Karpas-422 (cell line): ENCODE measurements at regions not wholly inside any gene's neighbourhood (a gene's known extent, or its start where the extent isn't known, plus 50 kb on each side); places are given as distances from the start of the nearest gene placed in this dataset.

ENCODE experiments used
- DNase-seq: peaks from one replicate; pipeline ENCODE4 v3.0.0-alpha.2; 2015
- H2AFZ ChIP-seq: fragments of 200-600 bp; sonication (generic); 2 replicates; pipeline ENCODE4 v1.6.1; 2014; ENCODE audit warnings: antibody characterized with exemption, low read length, mixed read lengths
- H3K27ac ChIP-seq: fragments of 200-600 bp; sonication (generic); 2 replicates; pipeline ENCODE4 v1.5.1; 2014; ENCODE audit warnings: mild to moderate bottlenecking, low read length, moderate library complexity
- H3K27me3 ChIP-seq: fragments of 200-600 bp; sonication (generic); 2 replicates; pipeline ENCODE4 v1.6.1; 2014; ENCODE audit warnings: low read length, mixed read lengths
- H3K36me3 ChIP-seq: fragments of 200-600 bp; sonication (generic); 2 replicates; pipeline ENCODE4 v1.6.1; 2014; ENCODE audit warnings: low read length, mixed read lengths; ENCODE audit not compliant: insufficient read depth
- H3K4me1 ChIP-seq: fragments of 200-600 bp; sonication (generic); 2 replicates; pipeline ENCODE4 v1.6.1; 2014; ENCODE audit warnings: mild to moderate bottlenecking, low read length, mixed read lengths
- H3K4me2 ChIP-seq: fragments of 200-600 bp; sonication (generic); 2 replicates; pipeline ENCODE4 v1.6.1; 2014; ENCODE audit warnings: low read length, low read depth, mild to moderate bottlenecking; ENCODE audit not compliant: poor library complexity, severe bottlenecking
- H3K4me3 ChIP-seq: fragments of 200-600 bp; sonication (generic); 2 replicates; pipeline ENCODE4 v1.5.1; 2014; ENCODE audit warnings: mild to moderate bottlenecking, antibody characterized with exemption, low read length, mixed read lengths
- H3K79me2 ChIP-seq: fragments of 200-600 bp; sonication (generic); 2 replicates; pipeline ENCODE4 v1.6.1; 2014; ENCODE audit warnings: mild to moderate bottlenecking, low read length, mixed read lengths
- H3K9ac ChIP-seq: fragments of 200-600 bp; sonication (generic); 2 replicates; pipeline ENCODE4 v1.6.0; 2014; ENCODE audit warnings: low read length
- H3K9me2 ChIP-seq: fragments of 200-600 bp; sonication (generic), shearing (Covaris generic); replicated peaks from 2 replicates; pipeline ENCODE4 v1.6.0; 2014; ENCODE audit warnings: mild to moderate bottlenecking, low read length, moderate library complexity; ENCODE audit not compliant: insufficient read depth
- H3K9me3 ChIP-seq: fragments of 300-700, 200-600 bp; sonication (generic); 2 replicates; pipeline ENCODE4 v1.6.1; 2014; ENCODE audit warnings: low read length, mixed read lengths
- H4K20me1 ChIP-seq: fragments of 200-600 bp; sonication (generic); 2 replicates; pipeline ENCODE4 v1.6.1; 2014; ENCODE audit warnings: mild to moderate bottlenecking, antibody characterized with exemption, low read length, low read depth; ENCODE audit not compliant: insufficient read depth

- Histone ChIP-seq H3K27ac (no peak overlapping the region), H2AFZ (no peak overlapping the region), H3K4me2 (no peak overlapping the region), H3K4me3 (no peak overlapping the region), H3K4me1 (no peaks in the 10 kb centered on the region), H3K27me3 (no peaks in the 10 kb centered on the region), H3K36me3 (no peaks in the 10 kb centered on the region), H3K9me2 (no peaks in the 10 kb centered on the region), H4K20me1 (no peaks in the 10 kb centered on the region), H3K9ac (no peak overlapping the region), H3K9me3 (peaks cover 8% of the 10 kb centered on the region), H3K79me2 (no peaks in the 10 kb centered on the region)
- no peak for DNase-seq
These were observed 346.1 kb downstream of the SLITRK1 start for GRCh38 chr13:83536153-83536552.

GRCh38 chr13:83532809-83533208 lies 349.5 kb downstream of the SLITRK1 start:
- H3K36me3 ChIP-seq: no peaks in the 10 kb centered on the region
- no peak for DNase-seq
- no peaks in the 10 kb centered on the region; the same call in none of the 2 replicates for H3K9me3 ChIP-seq
- no peaks in the 10 kb centered on the region for H3K4me1 ChIP-seq
- H3K79me2 ChIP-seq: no peaks in the 10 kb centered on the region
- H3K9ac ChIP-seq: no peak overlapping the region
- no peak overlapping the region for H2AFZ ChIP-seq
- no peak overlapping the region for H3K4me2 ChIP-seq
- H4K20me1 ChIP-seq: no peaks in the 10 kb centered on the region
- H3K27ac ChIP-seq: no peak overlapping the region
- no peaks in the 10 kb centered on the region for H3K9me2 ChIP-seq
- H3K4me3 ChIP-seq: no peak overlapping the region
- H3K27me3 ChIP-seq: no peaks in the 10 kb centered on the region

- DNase-seq: no peak
These were observed 351.3 kb downstream of the SLITRK1 start for GRCh38 chr13:83531022-83531421.

GRCh38 chr13:83516781-83517180 lies 365.5 kb downstream of the SLITRK1 start:
- no peak overlapping the region for H3K27ac ChIP-seq
- H3K27me3 ChIP-seq: no peaks in the 10 kb centered on the region
- H3K79me2 ChIP-seq: no peaks in the 10 kb centered on the region
- H3K36me3 ChIP-seq: no peaks in the 10 kb centered on the region
- H3K4me1 ChIP-seq: no peaks in the 10 kb centered on the region
- H3K9ac ChIP-seq: no peak overlapping the region
- peaks cover 3% of the 10 kb centered on the region; the same call in 1 of the 2 replicates for H3K9me2 ChIP-seq
- no peak overlapping the region for H2AFZ ChIP-seq
- DNase-seq: no peak
- peaks cover 7% of the 10 kb centered on the region; the same call in 1 of the 2 replicates for H3K9me3 ChIP-seq
- no peak overlapping the region for H3K4me2 ChIP-seq
- no peak overlapping the region for H3K4me3 ChIP-seq
- H4K20me1 ChIP-seq: no peaks in the 10 kb centered on the region

More at GRCh38 chr13:83531022-83531421, 351.3 kb downstream of the SLITRK1 start:
- no peaks in the 10 kb centered on the region for H3K9me2 ChIP-seq
- no peaks in the 10 kb centered on the region for H3K36me3 ChIP-seq
- H4K20me1 ChIP-seq: no peaks in the 10 kb centered on the region
- H3K27me3 ChIP-seq: no peaks in the 10 kb centered on the region
- H3K9me3 ChIP-seq: no peaks in the 10 kb centered on the region; the same call in 1 of the 2 replicates
- no peaks in the 10 kb centered on the region for H3K4me1 ChIP-seq
- H3K79me2 ChIP-seq: no peaks in the 10 kb centered on the region
- H3K4me3 ChIP-seq: no peak overlapping the region
- no peak overlapping the region for H3K4me2 ChIP-seq
- H2AFZ ChIP-seq: no peak overlapping the region
- H3K9ac ChIP-seq: no peak overlapping the region
- no peak overlapping the region for H3K27ac ChIP-seq

- peaks cover 7% of the 10 kb centered on the region; the same call in 1 of the 2 replicates for H3K9me3 ChIP-seq
- H3K4me2 ChIP-seq: no peak overlapping the region
- H2AFZ ChIP-seq: no peak overlapping the region
- no peak overlapping the region for H3K9ac ChIP-seq
- H4K20me1 ChIP-seq: no peaks in the 10 kb centered on the region
- H3K4me3 ChIP-seq: no peak overlapping the region
- no peaks in the 10 kb centered on the region for H3K36me3 ChIP-seq
- H3K27me3 ChIP-seq: no peaks in the 10 kb centered on the region
- no peaks in the 10 kb centered on the region for H3K4me1 ChIP-seq
- no peak for DNase-seq
- no peak overlapping the region for H3K27ac ChIP-seq
- peaks cover 3% of the 10 kb centered on the region; the same call in 1 of the 2 replicates for H3K9me2 ChIP-seq
- no peaks in the 10 kb centered on the region for H3K79me2 ChIP-seq
These were observed 366.8 kb downstream of the SLITRK1 start for GRCh38 chr13:83515268-83516015.

- H3K27me3 ChIP-seq: no peaks in the 10 kb centered on the region
- H3K4me2 ChIP-seq: no peak overlapping the region
- no peaks in the 10 kb centered on the region for H3K79me2 ChIP-seq
- no peaks in the 10 kb centered on the region for H3K4me1 ChIP-seq
- H3K36me3 ChIP-seq: no peaks in the 10 kb centered on the region
- H3K9me2 ChIP-seq: no peaks in the 10 kb centered on the region
- no peak overlapping the region for H3K9ac ChIP-seq
- no peak overlapping the region for H2AFZ ChIP-seq
- no peaks in the 10 kb centered on the region for H3K9me3 ChIP-seq
- H4K20me1 ChIP-seq: no peaks in the 10 kb centered on the region
- no peak for DNase-seq
- no peak overlapping the region for H3K27ac ChIP-seq
- no peak overlapping the region for H3K4me3 ChIP-seq
These were observed 373.4 kb downstream of the SLITRK1 start for GRCh38 chr13:83508771-83509301.

GRCh38 chr13:83503424-83503823 lies 378.9 kb downstream of the SLITRK1 start:
- Histone ChIP-seq H3K4me3 (no peak overlapping the region), H3K4me2 (no peak overlapping the region), H3K36me3 (no peaks in the 10 kb centered on the region), H3K27ac (no peak overlapping the region), H3K9me2 (no peaks in the 10 kb centered on the region), H2AFZ (no peak overlapping the region), H3K9me3 (no peaks in the 10 kb centered on the region; the same call in none of the 2 replicates), H3K4me1 (no peaks in the 10 kb centered on the region), H3K9ac (no peak overlapping the region), H3K79me2 (no peaks in the 10 kb centered on the region), H4K20me1 (no peaks in the 10 kb centered on the region), H3K27me3 (no peaks in the 10 kb centered on the region)
- no peak for DNase-seq

GRCh38 chr13:83499286-83499685 lies 383.0 kb downstream of the SLITRK1 start:
- no peak overlapping the region for H3K4me2 ChIP-seq
- no peak for DNase-seq

More at GRCh38 chr13:83499286-83499685, 383.0 kb downstream of the SLITRK1 start:
- Histone ChIP-seq H2AFZ (no peak overlapping the region), H3K79me2 (no peaks in the 10 kb centered on the region), H3K4me3 (no peak overlapping the region), H3K9me3 (no peaks in the 10 kb centered on the region; the same call in none of the 2 replicates), H3K4me1 (no peaks in the 10 kb centered on the region), H3K9me2 (no peaks in the 10 kb centered on the region), H4K20me1 (no peaks in the 10 kb centered on the region), H3K9ac (no peak overlapping the region), H3K27me3 (no peaks in the 10 kb centered on the region), H3K27ac (no peak overlapping the region), H3K36me3 (no peaks in the 10 kb centered on the region)
